Right atrium auricular region (tissue), 2 donors: ENCODE measurements at regions not wholly inside any gene's neighbourhood (a gene's known extent, or its start where the extent isn't known, plus 50 kb on each side); places are given as distances from the start of the nearest gene placed in this dataset.

Source experiments
- microRNA-seq, 2 donors: library from miRNA; unstranded; fragments of <30 nt; microRNA quantifications; one replicate each; pipeline ENCODE4, GENCODE V29; 2016 to 2017; ENCODE audit warnings: borderline number of aligned reads in 2 of 2, borderline replicate concordance in 1 of 2

Small RNA genes in the stretch of these regions (microRNA-seq; reads per million reads assigned to microRNA genes)
- 0 reads per million in 2 donors for gene MIR4432
